ENCODE measurements at regions not wholly inside any gene's neighbourhood (a gene's known extent, or its start where the extent isn't known, plus 50 kb on each side); places are given as distances from the start of the nearest gene placed in this dataset.
"Not testable (repeated sequence)": the region's sequence is repeated elsewhere in the genome, so short reads cannot be mapped to it uniquely, and the experiment has no call there.

GRCh38 chr3:152213938-152214337 lies 54.8 kb upstream of the MBNL1 start:
- CTCF ChIA-PET, result no interaction called here
- BruUV-seq (replicated peaks), result no TSS peak
- Mint-ChIP-seq H3K27me3 (ENCODE audit: unreplicated experiment) (no peaks in the 10 kb centered on the region), H3K36me3 (ENCODE audit: insufficient read depth, unreplicated experiment) (no peaks in the 10 kb centered on the region), H3K4me3 (ENCODE audit: low read depth, unreplicated experiment) (no peak overlapping the region), H3K4me1 (ENCODE audit: low read depth, unreplicated experiment) (peaks cover 5% of the 10 kb centered on the region), H3K27ac (ENCODE audit: unreplicated experiment) (no peak overlapping the region), H3K9me3 (ENCODE audit: low read depth, unreplicated experiment) (no peaks in the 10 kb centered on the region)
- intact Hi-C loops (cut with micrococcal nuclease; ENCODE audit: unreplicated experiment), result no loop called here
- DNase-seq, result no peak
- no peak for TF ChIP-seq CTCF (IDR thresholded peaks at IDR 0.05; ENCODE audit: unreplicated experiment)

- H3K9me3 Mint-ChIP-seq (ENCODE audit: low read depth, unreplicated experiment); H3K4me1 Mint-ChIP-seq (ENCODE audit: low read depth, unreplicated experiment); CTCF ChIA-PET; H3K36me3 Mint-ChIP-seq (ENCODE audit: insufficient read depth, unreplicated experiment); H3K27ac Mint-ChIP-seq (ENCODE audit: unreplicated experiment); BruUV-seq (replicated peaks); H3K4me3 Mint-ChIP-seq (ENCODE audit: low read depth, unreplicated experiment); intact Hi-C loops (cut with micrococcal nuclease; ENCODE audit: unreplicated experiment); DNase-seq; H3K27me3 Mint-ChIP-seq (ENCODE audit: unreplicated experiment): not testable (repeated sequence)
Observed at GRCh38 chr3:152216960-152217865, 51.5 kb upstream of the MBNL1 start.

- CTCF ChIA-PET, result interaction anchor here (0.6 kb wide), 1 partner anchor 131 kb away, joined by 3 read pairs; no protein-coding TSS in a partner anchor
Observed at GRCh38 chr3:152218602-152219001, 50.1 kb upstream of the MBNL1 start.

More at GRCh38 chr3:152218602-152219001, 50.1 kb upstream of the MBNL1 start:
- Mint-ChIP-seq H3K27me3 (ENCODE audit: unreplicated experiment) (no peaks in the 10 kb centered on the region), H3K36me3 (ENCODE audit: insufficient read depth, unreplicated experiment) (no peaks in the 10 kb centered on the region), H3K9me3 (ENCODE audit: low read depth, unreplicated experiment) (no peaks in the 10 kb centered on the region), H3K4me1 (ENCODE audit: low read depth, unreplicated experiment) (no peaks in the 10 kb centered on the region), H3K4me3 (ENCODE audit: low read depth, unreplicated experiment) (no peak overlapping the region), H3K27ac (ENCODE audit: unreplicated experiment) (no peak overlapping the region)
- intact Hi-C loops (cut with micrococcal nuclease; ENCODE audit: unreplicated experiment), result no loop called here
- TF ChIP-seq CTCF (IDR thresholded peaks at IDR 0.05; ENCODE audit: unreplicated experiment), result no peak
- no peak for DNase-seq
- BruUV-seq (replicated peaks), result no TSS peak
